WERI-Rb-1 (cell line): ENCODE measurements at regions not wholly inside any gene's neighbourhood (a gene's known extent, or its start where the extent isn't known, plus 50 kb on each side); places are given as distances from the start of the nearest gene placed in this dataset.

Experiments
- DNase-seq: peaks from one replicate; pipeline ENCODE4 v3.0.0-alpha.2; 2020
- H3K27ac ChIP-seq: fragments of 250-450 bp; sonication (Bioruptor Pico); 2 replicates; pipeline ENCODE4 v1.5.1; 2020; ENCODE audit warnings: mild to moderate bottlenecking, moderate library complexity
- H3K27me3 ChIP-seq: fragments of 250-450 bp; sonication (Bioruptor Pico); 2 replicates; pipeline ENCODE4 v1.5.1; 2021; ENCODE audit warnings: mild to moderate bottlenecking, low read depth, moderate library complexity; ENCODE audit not compliant: insufficient read depth, severe bottlenecking
- H3K36me3 ChIP-seq: fragments of 250-450 bp; sonication (Bioruptor Pico); 2 replicates; pipeline ENCODE4 v1.5.1; 2020; ENCODE audit warnings: mild to moderate bottlenecking, moderate library complexity
- H3K4me3 ChIP-seq: 2 replicates; pipeline ENCODE4 v1.5.1; 2011; ENCODE audit warnings: low read depth, mild to moderate bottlenecking, control low read depth, low read length
- H3K9me3 ChIP-seq: fragments of 250-450 bp; sonication (Bioruptor Pico); 2 replicates; pipeline ENCODE4 v1.5.1; 2021; ENCODE audit warnings: mild to moderate bottlenecking, moderate library complexity; ENCODE audit not compliant: severe bottlenecking
- CTCF ChIP-seq: IDR thresholded peaks from 2 replicates; pipeline ENCODE4 v1.5.1; 2011; ENCODE audit warnings: low read depth, mild to moderate bottlenecking, control low read depth, inconsistent platforms, low read length

GRCh38 chr1:81583878-81584277 lies 216.9 kb upstream of the ADGRL2 start:
- no peak for TF ChIP-seq CTCF
- no peak overlapping the region for H3K27ac ChIP-seq
- no peak for DNase-seq
- H3K4me3 ChIP-seq = no peak overlapping the region
- H3K27me3 ChIP-seq = no peaks in the 10 kb centered on the region
- no peaks in the 10 kb centered on the region for H3K9me3 ChIP-seq
- no peaks in the 10 kb centered on the region for H3K36me3 ChIP-seq

- H3K4me3 ChIP-seq = no peak overlapping the region
- no peak for TF ChIP-seq CTCF
- no peak for DNase-seq
- no peaks in the 10 kb centered on the region for H3K9me3 ChIP-seq
- no peaks in the 10 kb centered on the region for H3K27me3 ChIP-seq
- H3K36me3 ChIP-seq = no peaks in the 10 kb centered on the region
- H3K27ac ChIP-seq = no peak overlapping the region
Observed at GRCh38 chr1:81582467-81582986, 218.2 kb upstream of the ADGRL2 start.

- no peak for TF ChIP-seq CTCF
- no peaks in the 10 kb centered on the region for H3K9me3 ChIP-seq
- no peak overlapping the region for H3K4me3 ChIP-seq
- DNase-seq = no peak
- no peaks in the 10 kb centered on the region for H3K36me3 ChIP-seq
- no peak overlapping the region for H3K27ac ChIP-seq
- H3K27me3 ChIP-seq = no peaks in the 10 kb centered on the region
Observed at GRCh38 chr1:81578867-81579266, 221.9 kb upstream of the ADGRL2 start.

GRCh38 chr1:81577004-81577697 lies 223.6 kb upstream of the ADGRL2 start:
- H3K27ac ChIP-seq = no peak overlapping the region
- H3K27me3 ChIP-seq = no peaks in the 10 kb centered on the region
- TF ChIP-seq CTCF = no peak
- no peak overlapping the region for H3K4me3 ChIP-seq
- no peak for DNase-seq
- no peaks in the 10 kb centered on the region for H3K36me3 ChIP-seq
- no peaks in the 10 kb centered on the region for H3K9me3 ChIP-seq

GRCh38 chr1:81574408-81574807 lies 226.3 kb upstream of the ADGRL2 start:
- Histone ChIP-seq H3K27me3 (no peaks in the 10 kb centered on the region), H3K36me3 (no peaks in the 10 kb centered on the region), H3K9me3 (no peaks in the 10 kb centered on the region), H3K27ac (no peak overlapping the region), H3K4me3 (no peak overlapping the region)
- no peak for TF ChIP-seq CTCF
- DNase-seq = no peak

- Histone ChIP-seq H3K27ac (no peak overlapping the region), H3K4me3 (no peak overlapping the region), H3K9me3 (no peaks in the 10 kb centered on the region), H3K36me3 (no peaks in the 10 kb centered on the region), H3K27me3 (no peaks in the 10 kb centered on the region)
- TF ChIP-seq CTCF = no peak
- no peak for DNase-seq
Observed at GRCh38 chr1:81573458-81573857, 227.3 kb upstream of the ADGRL2 start.
